AG09309 (cell line): ENCODE measurements at regions not wholly inside any gene's neighbourhood (a gene's known extent, or its start where the extent isn't known, plus 50 kb on each side); places are given as distances from the start of the nearest gene placed in this dataset.

Source experiments
- DNase-seq: peaks from one replicate; pipeline ENCODE4 v3.0.0-alpha.2; 2010; ENCODE audit warnings: low read depth
- H3K4me3 ChIP-seq: 2 replicates; pipeline ENCODE4 v1.5.1; 2011; ENCODE audit warnings: mild to moderate bottlenecking, low read depth, low read length, moderate library complexity; ENCODE audit not compliant: control insufficient read depth
- CTCF ChIP-seq: IDR thresholded peaks from 2 replicates; pipeline ENCODE4 v1.5.1; 2011; ENCODE audit warnings: mild to moderate bottlenecking, low read depth, low read length, inconsistent platforms; ENCODE audit not compliant: insufficient read depth, control insufficient read depth; ENCODE audit errors: missing control alignments

GRCh38 chrX:107551546-107551945, 76.8 kb upstream of the PRPS1 start:
- H3K4me3 ChIP-seq = no peak overlapping the region
- TF ChIP-seq CTCF = no peak
- DNase-seq = no peak

GRCh38 chrX:107552930-107553329, 75.4 kb upstream of the PRPS1 start:
- no peak overlapping the region for H3K4me3 ChIP-seq
- DNase-seq = no peak
- no peak for TF ChIP-seq CTCF

- no peak overlapping the region for H3K4me3 ChIP-seq
- TF ChIP-seq CTCF = no peak
- no peak for DNase-seq
Measured at GRCh38 chrX:107556967-107557366, 71.3 kb upstream of the PRPS1 start.

- no peak overlapping the region for H3K4me3 ChIP-seq
- TF ChIP-seq CTCF = no peak
- DNase-seq = no peak
Measured at GRCh38 chrX:107559506-107559905, 68.8 kb upstream of the PRPS1 start.

GRCh38 chrX:107560041-107560440, 68.3 kb upstream of the PRPS1 start:
- TF ChIP-seq CTCF = no peak
- DNase-seq = no peak
- H3K4me3 ChIP-seq = no peak overlapping the region

- no peak for DNase-seq
- TF ChIP-seq CTCF = no peak
- no peak overlapping the region for H3K4me3 ChIP-seq
Measured at GRCh38 chrX:107560980-107561379, 67.3 kb upstream of the PRPS1 start.

GRCh38 chrX:107561468-107562215, 66.7 kb upstream of the PRPS1 start:
- DNase-seq = no peak
- TF ChIP-seq CTCF = no peak
- no peak overlapping the region for H3K4me3 ChIP-seq
